ENCODE measurements at regions not wholly inside any gene's neighbourhood (a gene's known extent, or its start where the extent isn't known, plus 50 kb on each side); places are given as distances from the start of the nearest gene placed in this dataset.

DNA sequence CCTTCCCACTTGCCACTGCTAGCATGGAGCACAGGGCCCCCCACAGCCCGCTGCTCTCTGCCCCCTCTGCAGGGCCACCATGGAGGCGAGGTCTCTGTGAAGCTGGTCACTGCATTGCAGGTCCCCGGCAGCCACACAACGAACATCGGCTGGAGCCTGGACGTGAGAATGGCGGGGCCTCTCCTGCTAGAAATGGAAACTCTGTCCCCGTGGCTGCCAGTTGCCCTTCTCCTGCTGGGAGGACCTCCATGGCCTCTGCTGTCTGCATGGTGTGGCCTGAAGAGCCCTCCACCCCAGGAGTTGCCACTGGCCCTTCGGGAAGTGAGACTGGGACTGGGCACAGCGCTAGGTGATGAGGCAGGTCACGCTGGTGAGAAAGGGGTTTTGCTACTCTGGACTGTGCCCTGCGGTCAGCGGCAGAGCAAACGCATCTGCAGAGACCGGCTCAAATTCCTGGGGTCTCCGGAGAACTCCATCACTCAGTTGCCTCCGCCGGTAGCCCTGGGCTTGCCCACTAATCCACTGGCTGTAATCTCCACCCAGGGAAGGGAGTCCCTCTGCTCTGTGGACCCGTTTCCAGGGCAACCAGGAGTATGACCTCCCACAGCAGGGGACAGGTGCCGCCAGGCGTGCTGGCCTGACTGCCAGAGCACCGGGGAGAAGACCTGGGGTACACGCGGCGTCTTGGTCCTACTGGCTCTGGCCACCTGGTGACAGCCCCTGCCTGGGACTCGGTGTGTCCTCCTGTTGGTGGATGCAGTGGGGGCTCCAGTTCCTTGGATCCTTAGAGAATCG is 806.3 kb downstream of the BRD1 start:
- H3K4me3 ChIP-seq (ENCODE audit: low read depth in 2 of 2, low read length in 2 of 2): no peak overlapping the region
- no peaks in the 10 kb centered on the region for H3K9me3 ChIP-seq (ENCODE audit: control insufficient read depth, insufficient read depth, low read depth, low read length)
- in situ Hi-C loops (cut with HindIII; ENCODE audit: low pct_unique_long_range_greater_than_20kb, low sequenced_read_pairs): no loop called here
- H3K4me1 ChIP-seq (ENCODE audit: control insufficient read depth, insufficient read depth, low read length): no peaks in the 10 kb centered on the region
- POLR2A ChIA-PET: no interaction called here
- no peaks in the 10 kb centered on the region for H3K36me3 ChIP-seq (ENCODE audit: control insufficient read depth, insufficient read depth, low read length)
- intact Hi-C loops (cut with micrococcal nuclease; ENCODE audit: unreplicated experiment): no loop called here
- no peak overlapping the region for H3K27ac ChIP-seq (ENCODE audit: low read length)
- no peak for DNase-seq (ENCODE audit: low read depth, low spot score)
- H3K27me3 ChIP-seq (ENCODE audit: control insufficient read depth, insufficient read depth, low read length): no peaks in the 10 kb centered on the region
- TF ChIP-seq SIN3A (IDR thresholded peaks at IDR 0.05; ENCODE audit: borderline replicate concordance, insufficient read depth, low read depth, low read length): no peak
- no peak for TF ChIP-seq TCF7L2 (IDR thresholded peaks at IDR 0.05; ENCODE audit: low read depth, low read length)
- TF ChIP-seq, protein P1, sequence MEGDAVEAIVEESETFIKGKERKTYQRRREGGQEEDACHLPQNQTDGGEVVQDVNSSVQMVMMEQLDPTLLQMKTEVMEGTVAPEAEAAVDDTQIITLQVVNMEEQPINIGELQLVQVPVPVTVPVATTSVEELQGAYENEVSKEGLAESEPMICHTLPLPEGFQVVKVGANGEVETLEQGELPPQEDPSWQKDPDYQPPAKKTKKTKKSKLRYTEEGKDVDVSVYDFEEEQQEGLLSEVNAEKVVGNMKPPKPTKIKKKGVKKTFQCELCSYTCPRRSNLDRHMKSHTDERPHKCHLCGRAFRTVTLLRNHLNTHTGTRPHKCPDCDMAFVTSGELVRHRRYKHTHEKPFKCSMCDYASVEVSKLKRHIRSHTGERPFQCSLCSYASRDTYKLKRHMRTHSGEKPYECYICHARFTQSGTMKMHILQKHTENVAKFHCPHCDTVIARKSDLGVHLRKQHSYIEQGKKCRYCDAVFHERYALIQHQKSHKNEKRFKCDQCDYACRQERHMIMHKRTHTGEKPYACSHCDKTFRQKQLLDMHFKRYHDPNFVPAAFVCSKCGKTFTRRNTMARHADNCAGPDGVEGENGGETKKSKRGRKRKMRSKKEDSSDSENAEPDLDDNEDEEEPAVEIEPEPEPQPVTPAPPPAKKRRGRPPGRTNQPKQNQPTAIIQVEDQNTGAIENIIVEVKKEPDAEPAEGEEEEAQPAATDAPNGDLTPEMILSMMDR (IDR thresholded peaks at IDR 0.05): no peak
- TF ChIP-seq, protein P2, sequence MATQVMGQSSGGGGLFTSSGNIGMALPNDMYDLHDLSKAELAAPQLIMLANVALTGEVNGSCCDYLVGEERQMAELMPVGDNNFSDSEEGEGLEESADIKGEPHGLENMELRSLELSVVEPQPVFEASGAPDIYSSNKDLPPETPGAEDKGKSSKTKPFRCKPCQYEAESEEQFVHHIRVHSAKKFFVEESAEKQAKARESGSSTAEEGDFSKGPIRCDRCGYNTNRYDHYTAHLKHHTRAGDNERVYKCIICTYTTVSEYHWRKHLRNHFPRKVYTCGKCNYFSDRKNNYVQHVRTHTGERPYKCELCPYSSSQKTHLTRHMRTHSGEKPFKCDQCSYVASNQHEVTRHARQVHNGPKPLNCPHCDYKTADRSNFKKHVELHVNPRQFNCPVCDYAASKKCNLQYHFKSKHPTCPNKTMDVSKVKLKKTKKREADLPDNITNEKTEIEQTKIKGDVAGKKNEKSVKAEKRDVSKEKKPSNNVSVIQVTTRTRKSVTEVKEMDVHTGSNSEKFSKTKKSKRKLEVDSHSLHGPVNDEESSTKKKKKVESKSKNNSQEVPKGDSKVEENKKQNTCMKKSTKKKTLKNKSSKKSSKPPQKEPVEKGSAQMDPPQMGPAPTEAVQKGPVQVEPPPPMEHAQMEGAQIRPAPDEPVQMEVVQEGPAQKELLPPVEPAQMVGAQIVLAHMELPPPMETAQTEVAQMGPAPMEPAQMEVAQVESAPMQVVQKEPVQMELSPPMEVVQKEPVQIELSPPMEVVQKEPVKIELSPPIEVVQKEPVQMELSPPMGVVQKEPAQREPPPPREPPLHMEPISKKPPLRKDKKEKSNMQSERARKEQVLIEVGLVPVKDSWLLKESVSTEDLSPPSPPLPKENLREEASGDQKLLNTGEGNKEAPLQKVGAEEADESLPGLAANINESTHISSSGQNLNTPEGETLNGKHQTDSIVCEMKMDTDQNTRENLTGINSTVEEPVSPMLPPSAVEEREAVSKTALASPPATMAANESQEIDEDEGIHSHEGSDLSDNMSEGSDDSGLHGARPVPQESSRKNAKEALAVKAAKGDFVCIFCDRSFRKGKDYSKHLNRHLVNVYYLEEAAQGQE (IDR thresholded peaks at IDR 0.05; ENCODE audit: insufficient read depth in 1 of 2, low read depth in 2 of 2, low read length in 1 of 2): no peak
- TF ChIP-seq POLR2AphosphoS5 (IDR thresholded peaks at IDR 0.05; ENCODE audit: low read depth, low read length): no peak
- ATAC-seq: no peak
- BruUV-seq (replicated peaks): no TSS peak
- CTCF ChIA-PET: no interaction called here

DNA sequence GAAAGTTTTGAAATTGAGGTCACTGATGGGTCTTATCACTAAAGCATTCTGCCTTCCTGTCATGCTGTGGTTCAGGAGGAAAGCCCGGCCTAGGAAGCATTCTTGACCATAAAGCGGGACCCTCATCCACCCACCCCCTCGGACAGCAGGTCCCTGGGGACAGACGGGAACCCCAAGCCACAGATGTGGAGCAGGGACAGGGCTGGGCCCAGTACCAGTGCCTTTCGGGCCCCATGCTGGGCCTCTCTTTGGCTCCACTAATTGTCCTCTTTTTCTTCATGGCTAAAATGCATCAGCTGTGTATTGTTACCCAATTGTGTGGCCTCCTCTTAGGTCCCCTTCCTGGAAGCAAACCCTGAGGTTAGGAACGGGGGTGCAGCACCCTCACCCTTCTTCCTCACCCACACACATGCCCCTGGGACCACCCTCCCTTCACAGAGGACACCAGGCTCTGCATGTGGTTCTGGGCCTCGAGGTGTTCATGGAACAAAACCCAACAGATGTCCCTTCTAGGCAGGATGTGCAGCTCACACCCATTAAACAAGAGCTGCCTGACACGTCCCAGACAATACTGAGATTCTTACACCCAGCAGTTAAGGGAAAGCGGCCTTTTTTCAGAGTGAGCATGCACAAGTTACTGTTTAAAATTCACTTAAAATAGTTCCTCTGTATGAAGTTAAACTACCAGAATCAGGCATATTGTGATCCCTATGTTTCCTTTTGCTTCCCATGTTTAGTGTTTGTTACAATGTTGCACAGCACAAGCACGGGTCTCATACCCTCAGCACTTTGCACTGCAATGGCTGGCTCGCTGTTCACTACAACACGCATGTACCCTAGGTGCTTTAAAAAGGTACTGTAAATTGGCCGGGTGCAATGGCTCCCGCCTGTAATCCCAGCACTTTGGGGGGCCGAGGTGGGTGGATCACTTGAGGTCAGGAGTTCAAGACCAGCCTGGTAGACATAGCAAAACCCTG is 807.6 kb downstream of the BRD1 start:
- no peak for ATAC-seq
- no TSS peak for BruUV-seq (replicated peaks)
- CTCF ChIA-PET: no interaction called here

More for the DNA sequence above, 807.6 kb downstream of the BRD1 start:
- DNase-seq (ENCODE audit: low read depth, low spot score): no peak
- Histone ChIP-seq H3K9me3 (ENCODE audit: control insufficient read depth, insufficient read depth, low read depth, low read length) (no peaks in the 10 kb centered on the region), H3K27me3 (ENCODE audit: control insufficient read depth, insufficient read depth, low read length) (no peaks in the 10 kb centered on the region), H3K4me3 (ENCODE audit: low read depth in 2 of 2, low read length in 2 of 2) (no peak overlapping the region), H3K27ac (ENCODE audit: low read length) (no peak overlapping the region), H3K36me3 (ENCODE audit: control insufficient read depth, insufficient read depth, low read length) (no peaks in the 10 kb centered on the region), H3K4me1 (ENCODE audit: control insufficient read depth, insufficient read depth, low read length) (no peaks in the 10 kb centered on the region)
- POLR2A ChIA-PET: no interaction called here
- intact Hi-C loops (cut with micrococcal nuclease; ENCODE audit: unreplicated experiment): no loop called here
- in situ Hi-C loops (cut with HindIII; ENCODE audit: low pct_unique_long_range_greater_than_20kb, low sequenced_read_pairs): no loop called here
- TF ChIP-seq TCF7L2 (IDR thresholded peaks at IDR 0.05; ENCODE audit: low read depth, low read length) (no peak), SIN3A (IDR thresholded peaks at IDR 0.05; ENCODE audit: borderline replicate concordance, insufficient read depth, low read depth, low read length) (no peak), POLR2AphosphoS5 (IDR thresholded peaks at IDR 0.05; ENCODE audit: low read depth, low read length) (no peak)
- TF ChIP-seq, protein P2 (IDR thresholded peaks at IDR 0.05; ENCODE audit: insufficient read depth in 1 of 2, low read depth in 2 of 2, low read length in 1 of 2): no peak
- TF ChIP-seq, protein P1 (IDR thresholded peaks at IDR 0.05): no peak

Measured in Panc1 (cell line).